ENCODE measurements at regions not wholly inside any gene's neighbourhood (a gene's known extent, or its start where the extent isn't known, plus 50 kb on each side); places are given as distances from the start of the nearest gene placed in this dataset.
"Not testable (repeated sequence)": the region's sequence is repeated elsewhere in the genome, so short reads cannot be mapped to it uniquely, and the experiment has no call there.

DNA sequence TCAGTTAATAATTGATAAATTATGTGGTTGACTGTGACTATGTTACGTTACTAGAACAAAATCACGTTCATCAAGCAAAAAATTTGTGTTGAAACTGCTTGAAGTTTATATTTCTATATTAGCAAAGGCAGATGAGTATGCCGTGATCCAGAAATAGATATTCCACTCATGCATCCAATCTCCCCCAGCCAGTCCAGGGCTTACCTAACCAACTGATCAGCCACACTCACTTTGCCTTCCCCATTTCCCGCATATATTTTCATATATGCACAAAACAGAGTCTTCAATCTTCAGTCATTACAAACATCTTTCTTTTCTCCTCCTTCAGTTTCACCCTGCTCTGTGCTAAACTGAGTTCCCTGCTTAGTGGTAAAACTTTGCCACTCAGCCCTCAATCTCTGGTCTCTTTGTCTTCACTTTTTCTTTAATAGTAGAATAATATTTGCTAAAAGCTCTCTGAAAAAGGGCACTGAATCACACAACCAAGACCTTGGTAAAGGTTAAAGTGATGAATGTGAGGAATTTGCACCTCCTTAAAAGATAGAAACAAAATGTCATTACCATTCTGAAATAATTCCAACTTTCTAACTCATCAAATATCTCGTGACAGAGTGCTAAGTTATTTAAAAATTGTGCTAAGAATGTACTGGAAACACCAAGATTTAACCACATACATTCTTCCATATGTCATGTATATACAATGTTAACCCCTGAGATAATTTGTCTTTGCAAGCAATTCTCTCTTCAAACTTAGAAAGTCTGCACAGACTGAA lies 893.2 kb upstream of the CRIM1 start:
- no peaks in the 10 kb centered on the region for H3K36me3 ChIP-seq (ENCODE audit: insufficient read depth, low read depth, low read length)
- no peak overlapping the region for H3K27ac ChIP-seq (ENCODE audit: low read length)
- no peaks in the 10 kb centered on the region for H3K4me1 ChIP-seq (ENCODE audit: insufficient read depth, low read length)

DNA sequence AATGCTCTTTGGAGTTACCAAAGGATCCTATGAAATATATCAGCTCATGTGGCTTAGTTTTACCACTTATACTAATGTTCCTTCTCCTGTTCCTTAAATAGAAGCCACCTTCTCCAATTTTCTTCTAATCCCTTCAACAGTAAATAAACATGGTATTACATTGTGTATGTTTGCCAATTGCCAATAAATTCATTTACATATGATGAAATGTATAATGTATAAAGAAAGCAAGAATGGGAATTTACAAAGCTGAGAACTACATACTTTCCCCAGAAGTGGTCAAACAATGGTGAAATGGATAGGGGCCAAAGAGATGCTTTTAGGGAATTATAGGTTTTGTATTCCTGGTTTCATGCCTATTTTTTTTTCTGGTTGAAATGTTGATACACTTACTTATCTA lies 894.2 kb upstream of the CRIM1 start:
- H3K36me3 ChIP-seq (ENCODE audit: insufficient read depth, low read depth, low read length) = no peaks in the 10 kb centered on the region
- no peak overlapping the region for H3K9ac ChIP-seq (ENCODE audit: low read depth, low read length)
- H3K27me3 ChIP-seq (ENCODE audit: insufficient read depth, low read length) = no peaks in the 10 kb centered on the region
- H3K4me1 ChIP-seq (ENCODE audit: insufficient read depth, low read length) = no peaks in the 10 kb centered on the region
- no peak overlapping the region for H3K4me3 ChIP-seq (ENCODE audit: low read length)
- H3K27ac ChIP-seq (ENCODE audit: low read length) = no peak overlapping the region
- H3K9me3 ChIP-seq (ENCODE audit: insufficient read depth, low read depth, low read length) = no peaks in the 10 kb centered on the region

More for the DNA sequence above, 893.2 kb upstream of the CRIM1 start:
- Histone ChIP-seq H3K27me3 (ENCODE audit: insufficient read depth, low read length) (no peaks in the 10 kb centered on the region), H3K9me3 (ENCODE audit: insufficient read depth, low read depth, low read length) (no peaks in the 10 kb centered on the region), H3K4me3 (ENCODE audit: low read length) (no peak overlapping the region), H3K9ac (ENCODE audit: low read depth, low read length) (no peak overlapping the region)

DNA sequence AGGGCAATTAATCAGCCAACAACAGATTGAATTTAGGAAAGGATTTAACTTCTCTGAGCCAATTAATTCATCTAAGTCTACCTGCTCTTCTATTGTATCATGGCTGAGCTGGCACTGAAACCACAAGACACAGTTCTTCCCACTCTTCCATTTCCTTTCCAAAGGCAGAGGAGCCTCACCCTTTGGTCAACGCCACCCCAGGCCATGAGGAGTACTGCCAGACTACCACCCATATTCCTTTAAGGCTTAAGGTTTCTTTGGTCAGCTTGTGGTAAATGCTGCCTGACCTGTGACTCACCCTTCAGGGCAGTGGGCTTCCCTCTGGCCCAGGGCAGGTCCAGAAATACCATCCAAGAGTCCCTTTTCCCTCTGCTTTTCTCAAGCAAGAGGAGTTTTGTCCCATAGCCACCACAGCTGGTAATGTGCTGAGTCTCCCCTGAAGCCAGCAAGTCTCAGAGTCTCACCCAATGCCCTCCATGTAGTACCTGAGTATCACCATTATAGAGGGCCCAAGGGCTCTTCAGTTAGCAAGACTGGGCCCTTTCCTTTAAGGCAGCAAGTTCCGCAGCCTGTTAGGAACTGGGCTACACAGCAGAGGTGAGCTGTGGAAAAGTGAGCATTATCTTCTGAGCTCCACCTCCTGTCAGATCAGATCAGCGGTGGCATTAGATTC lies 900.5 kb upstream of the CRIM1 start:
- Histone ChIP-seq H3K27ac (ENCODE audit: low read length) (no peak overlapping the region), H3K27me3 (ENCODE audit: insufficient read depth, low read length) (no peaks in the 10 kb centered on the region), H3K36me3 (ENCODE audit: insufficient read depth, low read depth, low read length) (no peaks in the 10 kb centered on the region), H3K4me1 (ENCODE audit: insufficient read depth, low read length) (no peaks in the 10 kb centered on the region), H3K9me3 (ENCODE audit: insufficient read depth, low read depth, low read length) (no peaks in the 10 kb centered on the region), H3K4me3 (ENCODE audit: low read length) (no peak overlapping the region), H3K9ac (ENCODE audit: low read depth, low read length) (no peak overlapping the region)

DNA sequence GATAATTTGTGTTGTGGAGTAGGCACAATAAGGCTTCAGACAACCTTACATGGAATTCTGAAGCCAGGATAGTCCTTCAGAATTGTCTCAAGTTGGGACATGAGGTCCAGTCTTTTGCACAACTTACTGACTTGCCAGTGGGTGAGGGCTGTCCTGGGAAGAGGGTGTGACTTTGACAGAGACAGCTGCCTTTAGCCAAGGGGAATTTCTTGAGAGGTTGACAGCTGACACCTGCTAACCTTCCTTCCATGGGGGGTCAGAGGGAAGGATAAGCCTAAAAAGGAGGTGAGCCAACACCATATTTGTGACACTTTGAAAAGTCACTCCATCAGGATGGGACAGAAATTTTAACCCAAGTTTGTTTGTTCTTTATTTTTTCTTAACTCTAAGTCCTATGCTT lies 907.8 kb upstream of the CRIM1 start:
- no peaks in the 10 kb centered on the region for H3K27me3 ChIP-seq (ENCODE audit: insufficient read depth, low read length)
- H3K9me3 ChIP-seq (ENCODE audit: insufficient read depth, low read depth, low read length) = no peaks in the 10 kb centered on the region
- H3K27ac ChIP-seq (ENCODE audit: low read length) = no peak overlapping the region
- no peak overlapping the region for H3K4me3 ChIP-seq (ENCODE audit: low read length)
- H3K4me1 ChIP-seq (ENCODE audit: insufficient read depth, low read length) = no peaks in the 10 kb centered on the region
- no peak overlapping the region for H3K9ac ChIP-seq (ENCODE audit: low read depth, low read length)
- no peaks in the 10 kb centered on the region for H3K36me3 ChIP-seq (ENCODE audit: insufficient read depth, low read depth, low read length)

DNA sequence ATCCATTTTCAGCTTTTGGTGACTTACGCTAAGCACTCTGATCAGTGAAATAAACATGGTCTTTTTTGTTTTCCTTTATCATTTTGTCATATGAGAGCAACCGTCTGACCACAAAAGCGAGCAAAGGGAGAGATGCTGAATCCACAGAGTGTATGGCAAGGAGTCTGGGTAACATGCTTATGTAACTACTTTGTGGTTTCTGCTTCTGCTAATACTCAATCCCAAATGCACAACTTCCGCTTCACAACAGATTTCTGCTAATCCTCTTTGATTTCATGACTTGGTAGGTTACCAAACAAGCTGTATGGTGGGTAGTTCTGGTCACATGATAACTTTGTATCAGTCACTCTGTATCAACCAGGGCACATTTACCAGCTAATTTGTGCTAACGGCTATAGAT lies 908.4 kb upstream of the CRIM1 start:
- Histone ChIP-seq H3K27ac (ENCODE audit: low read length) (no peak overlapping the region), H3K36me3 (ENCODE audit: insufficient read depth, low read depth, low read length) (no peaks in the 10 kb centered on the region), H3K4me3 (ENCODE audit: low read length) (no peak overlapping the region), H3K4me1 (ENCODE audit: insufficient read depth, low read length) (no peaks in the 10 kb centered on the region), H3K9me3 (ENCODE audit: insufficient read depth, low read depth, low read length) (no peaks in the 10 kb centered on the region), H3K27me3 (ENCODE audit: insufficient read depth, low read length) (no peaks in the 10 kb centered on the region), H3K9ac (ENCODE audit: low read depth, low read length) (no peak overlapping the region)

DNA sequence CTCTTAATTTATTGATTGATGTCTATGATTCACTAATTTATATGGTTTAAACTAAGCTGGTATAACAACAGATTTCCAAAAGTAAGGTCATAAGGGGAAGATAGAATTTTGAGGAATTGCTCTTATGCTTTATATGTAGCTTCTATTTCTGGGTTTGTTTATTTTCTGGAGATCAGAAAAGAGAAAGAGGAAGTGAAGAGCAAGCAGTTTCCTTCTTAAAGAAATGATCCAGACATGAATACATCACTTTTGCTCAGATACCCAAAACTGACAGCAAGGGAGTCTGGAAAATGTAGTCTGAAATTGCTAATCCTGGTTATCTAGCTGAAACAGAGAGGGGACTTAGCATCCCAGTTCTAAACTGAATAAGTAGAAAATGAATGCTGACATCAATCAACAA lies 912.5 kb upstream of the CRIM1 start:
- Histone ChIP-seq H3K9ac (ENCODE audit: low read depth, low read length) (no peak overlapping the region), H3K27me3 (ENCODE audit: insufficient read depth, low read length) (no peaks in the 10 kb centered on the region), H3K27ac (ENCODE audit: low read length) (no peak overlapping the region), H3K9me3 (ENCODE audit: insufficient read depth, low read depth, low read length) (no peaks in the 10 kb centered on the region), H3K36me3 (ENCODE audit: insufficient read depth, low read depth, low read length) (no peaks in the 10 kb centered on the region), H3K4me1 (ENCODE audit: insufficient read depth, low read length) (no peaks in the 10 kb centered on the region), H3K4me3 (ENCODE audit: low read length) (no peak overlapping the region)

DNA sequence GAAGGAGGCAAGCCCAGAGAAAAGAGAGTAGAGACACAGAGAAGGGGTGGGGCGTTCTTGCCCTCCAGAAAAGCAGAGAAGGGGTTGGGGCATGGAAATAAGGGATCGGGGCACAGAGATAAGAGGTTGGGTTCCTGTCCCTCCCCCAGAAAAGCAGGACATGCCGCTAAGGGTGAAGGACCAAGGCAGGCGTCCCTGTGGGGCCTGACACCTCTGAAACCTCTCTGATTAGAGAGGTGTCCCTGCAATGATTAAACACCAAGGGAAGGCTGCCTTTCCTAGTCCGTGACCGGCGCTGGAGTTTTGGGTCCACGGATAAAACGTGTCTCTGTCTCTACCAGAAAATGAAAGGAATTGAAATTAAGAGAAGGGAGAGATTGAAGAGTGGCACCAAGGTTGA lies 914.0 kb upstream of the CRIM1 start:
- H3K27ac ChIP-seq (ENCODE audit: low read length); H3K9ac ChIP-seq (ENCODE audit: low read depth, low read length); H3K4me3 ChIP-seq (ENCODE audit: low read length); H3K27me3 ChIP-seq (ENCODE audit: insufficient read depth, low read length); H3K36me3 ChIP-seq (ENCODE audit: insufficient read depth, low read depth, low read length); H3K4me1 ChIP-seq (ENCODE audit: insufficient read depth, low read length); H3K9me3 ChIP-seq (ENCODE audit: insufficient read depth, low read depth, low read length): not testable (repeated sequence)

DNA sequence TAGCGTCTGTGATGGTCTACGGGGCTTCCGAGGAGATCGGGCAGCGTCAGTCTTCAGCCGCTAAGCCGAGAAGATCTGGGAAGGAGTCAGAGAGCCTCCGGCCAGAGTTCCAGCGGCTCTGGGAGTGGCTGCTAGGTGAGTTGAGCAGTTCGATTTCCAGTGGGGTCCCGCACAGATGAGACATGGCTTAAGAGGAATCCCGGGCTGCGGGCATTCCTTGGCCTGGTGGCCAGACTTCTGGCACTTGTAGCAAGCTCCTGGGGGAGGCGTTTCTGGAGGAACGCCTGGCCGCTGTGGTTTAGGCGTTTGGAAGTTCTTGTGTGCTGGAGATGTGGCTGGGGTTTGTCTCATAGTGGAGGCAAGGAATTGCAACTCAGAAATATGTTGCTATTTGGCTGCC lies 915.3 kb upstream of the CRIM1 start:
- H3K9ac ChIP-seq (ENCODE audit: low read depth, low read length); H3K4me3 ChIP-seq (ENCODE audit: low read length); H3K27me3 ChIP-seq (ENCODE audit: insufficient read depth, low read length); H3K9me3 ChIP-seq (ENCODE audit: insufficient read depth, low read depth, low read length); H3K27ac ChIP-seq (ENCODE audit: low read length); H3K4me1 ChIP-seq (ENCODE audit: insufficient read depth, low read length); H3K36me3 ChIP-seq (ENCODE audit: insufficient read depth, low read depth, low read length): not testable (repeated sequence)

DNA sequence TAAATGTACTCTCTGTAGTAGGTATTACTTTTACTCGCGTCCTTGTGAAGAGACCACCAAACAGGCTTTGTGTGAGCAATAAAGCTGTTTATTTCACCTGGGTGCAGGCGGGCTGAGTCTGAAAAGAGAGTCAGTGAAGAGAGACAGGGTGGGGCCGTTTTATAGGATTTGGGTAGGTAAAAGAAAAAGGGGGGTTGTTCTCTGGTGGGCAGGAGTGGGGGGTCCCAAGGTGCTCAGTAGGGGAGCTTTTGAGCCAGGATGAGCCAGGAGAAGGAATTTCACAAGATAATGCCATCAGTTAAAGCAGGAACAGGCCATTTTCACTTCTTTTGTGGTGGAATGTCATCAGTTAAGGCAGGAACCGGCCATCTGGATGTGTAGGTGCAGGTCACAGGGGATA lies 918.7 kb upstream of the CRIM1 start:
- not testable (repeated sequence) for H3K27me3 ChIP-seq (ENCODE audit: insufficient read depth, low read length); H3K4me1 ChIP-seq (ENCODE audit: insufficient read depth, low read length); H3K9ac ChIP-seq (ENCODE audit: low read depth, low read length); H3K27ac ChIP-seq (ENCODE audit: low read length); H3K4me3 ChIP-seq (ENCODE audit: low read length); H3K36me3 ChIP-seq (ENCODE audit: insufficient read depth, low read depth, low read length)
- H3K9me3 ChIP-seq (ENCODE audit: insufficient read depth, low read depth, low read length) = peaks cover 10% of the 10 kb centered on the region; the same call in 1 of the 2 replicates

DNA sequence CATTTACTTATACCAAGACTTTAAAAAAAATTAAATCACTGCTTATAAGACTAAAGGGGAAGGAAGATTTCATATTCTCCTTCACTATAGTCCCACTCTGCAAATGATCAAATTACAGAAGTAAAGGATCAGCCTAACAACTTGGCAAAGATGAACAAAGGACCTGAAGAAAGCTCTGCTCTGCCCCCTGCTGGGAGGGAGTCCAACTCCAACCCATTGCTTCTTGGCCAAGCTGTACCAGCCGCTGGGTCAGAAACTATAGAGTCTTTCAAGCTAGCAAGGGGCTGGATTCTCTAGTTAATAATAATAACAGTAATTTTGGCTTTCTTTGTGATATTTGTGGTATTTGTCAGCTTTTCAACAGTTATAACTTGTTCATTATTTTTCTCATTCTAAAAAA lies 927.0 kb upstream of the CRIM1 start:
- H3K27me3 ChIP-seq (ENCODE audit: insufficient read depth, low read length) = no peaks in the 10 kb centered on the region
- H3K27ac ChIP-seq (ENCODE audit: low read length) = no peak overlapping the region
- H3K9me3 ChIP-seq (ENCODE audit: insufficient read depth, low read depth, low read length) = no peaks in the 10 kb centered on the region
- H3K4me1 ChIP-seq (ENCODE audit: insufficient read depth, low read length) = no peaks in the 10 kb centered on the region
- H3K36me3 ChIP-seq (ENCODE audit: insufficient read depth, low read depth, low read length) = no peaks in the 10 kb centered on the region
- H3K9ac ChIP-seq (ENCODE audit: low read depth, low read length) = no peak overlapping the region
- no peak overlapping the region for H3K4me3 ChIP-seq (ENCODE audit: low read length)

DNA sequence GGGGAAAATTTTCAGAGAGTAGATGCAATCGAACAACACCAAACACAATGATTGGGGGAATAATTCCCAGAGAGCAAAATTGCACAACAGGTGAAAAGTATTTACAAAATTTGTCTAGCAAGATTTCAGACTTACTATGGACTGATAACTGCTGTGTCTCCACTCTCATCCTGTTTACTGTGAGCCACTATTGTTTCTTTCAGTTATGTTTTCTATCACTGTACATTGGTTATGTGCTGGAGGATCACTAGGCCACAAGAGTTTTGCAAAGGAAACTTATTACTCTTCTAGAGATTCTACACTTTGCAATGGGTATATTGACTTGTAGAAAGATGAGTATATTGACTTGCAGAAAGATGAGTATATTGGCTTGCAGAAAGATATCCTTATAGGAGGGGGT lies 934.1 kb upstream of the CRIM1 start:
- Histone ChIP-seq H3K4me1 (ENCODE audit: insufficient read depth, low read length) (no peaks in the 10 kb centered on the region), H3K27ac (ENCODE audit: low read length) (no peak overlapping the region), H3K9me3 (ENCODE audit: insufficient read depth, low read depth, low read length) (no peaks in the 10 kb centered on the region; the same call in 1 of the 2 replicates), H3K4me3 (ENCODE audit: low read length) (no peak overlapping the region), H3K27me3 (ENCODE audit: insufficient read depth, low read length) (no peaks in the 10 kb centered on the region), H3K9ac (ENCODE audit: low read depth, low read length) (no peak overlapping the region), H3K36me3 (ENCODE audit: insufficient read depth, low read depth, low read length) (no peaks in the 10 kb centered on the region)

DNA sequence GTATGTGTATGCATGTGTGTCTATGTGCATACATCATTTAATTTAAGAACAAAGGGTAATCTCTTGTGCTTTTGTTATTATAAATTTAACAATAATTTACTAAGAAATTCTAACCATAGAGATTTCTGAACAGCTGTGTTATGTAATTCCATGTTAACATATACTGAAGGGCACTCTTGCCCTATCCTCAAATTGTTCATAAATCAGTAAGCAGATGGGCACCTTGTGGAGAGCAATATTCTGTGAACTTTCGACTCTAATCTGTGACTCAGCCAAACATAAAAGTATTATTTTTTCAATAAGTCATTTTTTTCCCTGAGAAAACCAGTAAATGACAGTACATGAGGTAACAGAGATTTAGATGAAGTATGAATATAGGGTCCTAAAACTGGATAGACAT lies 938.3 kb upstream of the CRIM1 start:
- Histone ChIP-seq H3K4me3 (ENCODE audit: low read length) (no peak overlapping the region), H3K36me3 (ENCODE audit: insufficient read depth, low read depth, low read length) (no peaks in the 10 kb centered on the region), H3K27me3 (ENCODE audit: insufficient read depth, low read length) (no peaks in the 10 kb centered on the region), H3K27ac (ENCODE audit: low read length) (no peak overlapping the region), H3K9ac (ENCODE audit: low read depth, low read length) (no peak overlapping the region), H3K4me1 (ENCODE audit: insufficient read depth, low read length) (no peaks in the 10 kb centered on the region), H3K9me3 (ENCODE audit: insufficient read depth, low read depth, low read length) (no peaks in the 10 kb centered on the region; the same call in 1 of the 2 replicates)

Measured in iPS-20b (cell line).